Body of pancreas (tissue), 4 donors: ENCODE measurements at regions not wholly inside any gene's neighbourhood (a gene's known extent, or its start where the extent isn't known, plus 50 kb on each side); places are given as distances from the start of the nearest gene placed in this dataset.
A peak's percentile ranks its signal among the peaks of the same experiment; 100 is the strongest.
"Not testable (repeated sequence)": the region's sequence is repeated elsewhere in the genome, so short reads cannot be mapped to it uniquely, and the experiment has no call there.

Source experiments
- ATAC-seq: fragments of 150-250 bp; one replicate; pipeline ENCODE4 v1.9.1; 2016
- DNase-seq, 4 donors: peaks; one replicate each; pipeline ENCODE4 v3.0.0-alpha.2; 2019
- H3K27ac ChIP-seq, 4 donors: fragments of 200-600 bp; sonication (generic); 1 replicate in 3 of 4; 2 replicates in 1 of 4; pipeline versions ENCODE4 v1.5.1 to v1.6.1; 2016 to 2019; ENCODE audit warnings: mild to moderate bottlenecking in 1 of 4, mixed read lengths in 1 of 4, moderate library complexity in 1 of 4
- H3K27me3 ChIP-seq, 2 donors: fragments of 200-600 bp; sonication (generic); one replicate each; pipeline ENCODE4 v1.6.0; 2016; ENCODE audit warnings: mild to moderate bottlenecking in 1 of 2
- H3K36me3 ChIP-seq, 2 donors: fragments of 200-600 bp; sonication (generic); replicated peaks in 1 of 2; 2 replicates each; pipeline ENCODE4 v1.5.1; 2016; ENCODE audit warnings: low read depth in 2 of 2; ENCODE audit not compliant: insufficient read depth in 1 of 2
- H3K4me1 ChIP-seq: fragments of 200-600 bp; sonication (generic); one replicate; pipeline ENCODE4 v1.6.0; 2016
- H3K4me3 ChIP-seq, 2 donors: fragments of 200-600 bp; sonication (generic); 1 replicate in 1 of 2; 2 replicates in 1 of 2; pipeline ENCODE4 v1.5.1; 2016 to 2019
- H3K9me3 ChIP-seq, 3 donors: fragments of 200-600 bp; sonication (generic); 1 replicate in 2 of 3; 2 replicates in 1 of 3; pipeline ENCODE4 v1.5.1; 2016
- POLR2A ChIP-seq, 3 donors: fragments of 450-650 bp; IDR thresholded peaks; one replicate each; pipeline ENCODE4 v1.6.1; 2016; ENCODE audit warnings: antibody characterized with exemption in 3 of 3, mild to moderate bottlenecking in 2 of 3
- WGBS, 2 donors: methylation state at CpG; one replicate each; pipeline ENCODE4 v1.1.5; 2017; 5-methylcytosine and 5-hydroxymethylcytosine counted together
- intact Hi-C: fragments of 100-400 bp; cut with DNase I; formaldehyde crosslinking; loops from one replicate; pipeline ENCODE4 v1.15.1; 2023
- TF ChIP-seq, protein P1 (sequence below), 7 experiments: fragments of 450-650 bp in 4 of 7; fragments of 200-600 bp in 3 of 7; sonication (generic) in 3 of 7; IDR thresholded peaks; one replicate each; pipeline ENCODE4 v1.5.1; 2016 to 2019; ENCODE audit warnings: antibody characterized with exemption in 7 of 7

DNA sequence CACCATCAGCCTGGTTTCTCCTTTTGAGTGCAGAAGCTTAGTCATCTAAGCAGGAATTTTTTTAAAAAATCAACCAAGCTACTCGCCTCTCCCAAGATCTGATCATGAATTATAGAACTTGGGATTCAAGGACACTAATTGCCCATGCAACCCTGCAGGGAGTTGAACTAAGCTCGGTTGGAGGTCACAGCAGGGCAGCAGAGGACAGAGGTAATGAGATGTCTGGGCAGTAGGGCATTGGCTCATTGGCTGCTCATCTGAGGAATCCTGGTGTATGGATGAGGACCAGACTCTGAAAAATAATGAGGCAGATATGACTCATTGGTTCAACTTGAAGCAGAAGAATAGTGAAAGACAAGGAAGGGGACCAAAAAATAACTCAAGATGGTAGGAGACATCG lies 111.8 kb upstream of the TLE1 start:
- Histone ChIP-seq H3K27ac (no peak overlapping the region), H3K27me3 (no peaks in the 10 kb centered on the region), H3K36me3 (no peaks in the 10 kb centered on the region), H3K4me1 (no peaks in the 10 kb centered on the region), H3K9me3 (no peaks in the 10 kb centered on the region), H3K4me3 (no peak overlapping the region)
- intact Hi-C loops, result no loop called here
- 59 to 66% methylated on average over 3 of the region's 3 CpGs for WGBS, 2 donors
- DNase-seq (no peak), ATAC-seq (no peak)
- TF ChIP-seq, protein P1, sequence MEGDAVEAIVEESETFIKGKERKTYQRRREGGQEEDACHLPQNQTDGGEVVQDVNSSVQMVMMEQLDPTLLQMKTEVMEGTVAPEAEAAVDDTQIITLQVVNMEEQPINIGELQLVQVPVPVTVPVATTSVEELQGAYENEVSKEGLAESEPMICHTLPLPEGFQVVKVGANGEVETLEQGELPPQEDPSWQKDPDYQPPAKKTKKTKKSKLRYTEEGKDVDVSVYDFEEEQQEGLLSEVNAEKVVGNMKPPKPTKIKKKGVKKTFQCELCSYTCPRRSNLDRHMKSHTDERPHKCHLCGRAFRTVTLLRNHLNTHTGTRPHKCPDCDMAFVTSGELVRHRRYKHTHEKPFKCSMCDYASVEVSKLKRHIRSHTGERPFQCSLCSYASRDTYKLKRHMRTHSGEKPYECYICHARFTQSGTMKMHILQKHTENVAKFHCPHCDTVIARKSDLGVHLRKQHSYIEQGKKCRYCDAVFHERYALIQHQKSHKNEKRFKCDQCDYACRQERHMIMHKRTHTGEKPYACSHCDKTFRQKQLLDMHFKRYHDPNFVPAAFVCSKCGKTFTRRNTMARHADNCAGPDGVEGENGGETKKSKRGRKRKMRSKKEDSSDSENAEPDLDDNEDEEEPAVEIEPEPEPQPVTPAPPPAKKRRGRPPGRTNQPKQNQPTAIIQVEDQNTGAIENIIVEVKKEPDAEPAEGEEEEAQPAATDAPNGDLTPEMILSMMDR (IDR thresholded peaks at IDR 0.05), result no peak
- no peak for TF ChIP-seq POLR2A (IDR thresholded peaks at IDR 0.05)

DNA sequence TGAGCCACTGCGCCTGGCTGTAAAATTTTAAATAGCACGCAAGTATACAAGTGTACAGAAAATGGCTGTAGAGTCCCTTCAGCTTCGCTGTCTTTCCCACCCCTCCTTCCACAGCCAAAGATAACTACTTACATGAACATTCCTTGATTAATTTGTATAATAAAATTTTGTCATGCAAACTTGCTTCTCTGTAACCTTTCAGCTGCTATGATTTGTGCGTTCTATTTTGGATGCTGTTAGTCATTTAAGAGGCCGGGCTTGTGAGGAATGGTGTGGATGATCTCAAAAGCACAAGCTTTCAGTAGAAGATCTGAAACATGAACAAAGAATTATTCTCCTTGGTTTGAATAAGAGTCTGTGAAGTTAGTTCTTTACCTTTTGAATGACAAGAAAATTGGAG lies 115.0 kb upstream of the TLE1 start:
- H3K9me3 ChIP-seq, result no peaks in the 10 kb centered on the region
- no peaks in the 10 kb centered on the region for H3K27me3 ChIP-seq
- intact Hi-C loops, result no loop called here
- no peaks in the 10 kb centered on the region for H3K4me1 ChIP-seq
- ATAC-seq (no peak), DNase-seq (no peak)
- H3K36me3 ChIP-seq, result no peaks in the 10 kb centered on the region
- TF ChIP-seq, protein P1 (IDR thresholded peaks at IDR 0.05), result no peak
- no peak for TF ChIP-seq POLR2A (IDR thresholded peaks at IDR 0.05)
- no peak overlapping the region for H3K27ac ChIP-seq
- H3K4me3 ChIP-seq, result no peak overlapping the region
- 81 to 95% methylated on average over 5 of the region's 5 CpGs for WGBS, 2 donors

DNA sequence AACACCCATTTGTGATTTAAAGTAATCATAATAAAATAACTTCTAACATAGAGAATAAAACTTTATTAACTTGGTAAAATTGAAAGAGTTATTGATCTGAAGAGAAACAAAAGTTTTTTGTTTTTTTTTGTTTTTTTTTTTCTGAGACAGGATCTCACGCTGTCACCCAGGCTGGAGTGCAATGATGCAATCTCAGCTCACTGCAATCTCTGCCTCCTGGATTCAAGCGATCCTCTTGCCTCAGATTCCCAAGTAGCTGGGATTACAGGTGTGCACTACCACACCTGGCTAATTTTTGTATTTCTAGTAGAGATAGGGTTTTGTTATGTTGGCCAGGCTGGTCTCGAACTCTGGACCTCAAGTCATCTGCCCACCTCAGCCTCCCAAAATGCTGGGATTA lies 116.5 kb upstream of the SPATA31D4 start:
- H3K27me3 ChIP-seq, H3K27ac ChIP-seq, intact Hi-C loops, H3K36me3 ChIP-seq, H3K9me3 ChIP-seq, H3K4me3 ChIP-seq, ATAC-seq, DNase-seq: not testable (repeated sequence)
- 87 to 89% methylated on average over 3 of the region's 3 CpGs for WGBS, 2 donors
- peaks cover 17% of the 10 kb centered on the region for H3K4me1 ChIP-seq

DNA sequence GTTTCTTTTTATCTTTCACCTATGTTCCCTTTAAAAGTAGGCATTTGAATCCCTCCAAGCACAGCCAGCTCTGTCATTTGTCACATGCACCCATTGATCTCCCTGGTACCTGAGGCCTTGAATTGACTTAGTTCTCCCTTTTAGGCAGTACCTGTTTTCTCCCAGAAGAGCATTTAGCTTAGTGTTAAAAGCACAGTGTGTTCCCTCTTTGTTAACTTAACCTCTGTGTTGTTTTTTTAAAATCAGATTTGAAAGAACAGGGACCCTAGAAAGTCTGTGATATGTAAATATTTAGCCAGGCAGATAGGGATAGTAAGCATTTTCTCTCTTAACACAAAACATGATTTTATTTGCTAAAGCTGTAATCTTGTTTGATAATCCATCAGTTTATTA lies 113.8 kb upstream of the SPATA31D4 start:
- ATAC-seq (peak; percentile 81), DNase-seq (peak in 2 of 4 donors; percentile 27 to 35)
- TF ChIP-seq, protein P1 (IDR thresholded peaks at IDR 0.05), result no peak
- TF ChIP-seq POLR2A (IDR thresholded peaks at IDR 0.05), result no peak
- H3K36me3 ChIP-seq, result no peaks in the 10 kb centered on the region
- no peaks in the 10 kb centered on the region for H3K27me3 ChIP-seq
- H3K9me3 ChIP-seq, result no peaks in the 10 kb centered on the region
- intact Hi-C loops, result no loop called here
- H3K27ac ChIP-seq, result peak overlapping the region in 3 of 4 donors; percentile 5 to 54 (median 37)
- H3K4me1 ChIP-seq, result peaks cover 17% of the 10 kb centered on the region
- no peak overlapping the region for H3K4me3 ChIP-seq

DNA sequence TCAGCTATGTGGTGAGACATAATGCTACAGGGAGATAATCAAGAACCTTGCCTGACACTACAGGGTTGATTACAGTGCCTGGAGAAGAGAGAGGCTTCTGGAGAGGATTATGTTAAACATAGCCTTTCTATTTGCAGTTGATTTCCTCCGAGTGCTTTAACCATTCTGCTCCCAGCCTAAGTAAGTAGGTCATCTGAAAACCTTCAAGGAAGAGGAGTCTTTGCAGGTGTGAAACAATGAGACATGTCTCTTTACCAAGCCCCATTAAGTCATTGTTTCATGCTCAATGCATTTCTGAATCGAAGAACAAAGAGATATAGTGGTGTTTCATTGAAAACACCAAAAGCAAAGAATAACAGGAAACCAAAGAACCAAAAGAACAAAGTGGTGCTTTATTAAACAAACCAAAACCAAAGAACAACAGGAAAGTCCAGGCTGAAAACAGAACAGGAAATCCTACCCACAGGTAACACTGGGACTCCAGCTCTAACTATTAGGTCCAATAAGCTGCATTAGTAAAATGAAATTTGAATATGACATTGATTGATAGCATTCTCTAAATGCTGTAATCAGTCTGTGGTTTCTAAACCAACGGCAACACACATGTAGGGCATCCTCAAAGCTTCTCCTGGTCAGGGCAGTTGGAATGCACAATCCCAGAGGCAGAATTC lies 113.3 kb upstream of the SPATA31D4 start:
- ATAC-seq, result peak; percentile 64
- H3K36me3 ChIP-seq, result no peaks in the 10 kb centered on the region
- H3K27me3 ChIP-seq, result no peaks in the 10 kb centered on the region
- 11 to 25% methylated on average over 3 of the region's 3 CpGs for WGBS, 2 donors
- no peaks in the 10 kb centered on the region for H3K9me3 ChIP-seq
- peak overlapping the region in 3 of 4 donors; percentile 5 to 54 (median 37) for H3K27ac ChIP-seq
- no peak for DNase-seq
- intact Hi-C loops, result no loop called here
- H3K4me1 ChIP-seq, result peaks cover 17% of the 10 kb centered on the region
- no peak for TF ChIP-seq POLR2A (IDR thresholded peaks at IDR 0.05)
- TF ChIP-seq, protein P1 (IDR thresholded peaks at IDR 0.05), result no peak
- no peak overlapping the region for H3K4me3 ChIP-seq
